ENCODE measurements at regions not wholly inside any gene's neighbourhood (a gene's known extent, or its start where the extent isn't known, plus 50 kb on each side); places are given as distances from the start of the nearest gene placed in this dataset.

GRCh38 chr10:107733328-107734130, 569.0 kb upstream of the SORCS1 start:
- no peaks in the 10 kb centered on the region for H3K9me3 ChIP-seq
- no peak overlapping the region for H3K27ac ChIP-seq
- H3K4me3 ChIP-seq, result no peak overlapping the region
- H3K4me1 ChIP-seq (ENCODE audit: insufficient read depth), result no peaks in the 10 kb centered on the region
- no peaks in the 10 kb centered on the region for H3K27me3 ChIP-seq
- 48 to 95% (median 89%) methylated on average over 2 of the region's 2 CpGs for WGBS, 3 donors
- no peaks in the 10 kb centered on the region for H3K36me3 ChIP-seq
- intact Hi-C loops (cut with DNase I), result no loop called here
- TF ChIP-seq CTCF (IDR thresholded peaks at IDR 0.05) (no peak), EP300 (IDR thresholded peaks at IDR 0.05) (no peak), POLR2A (IDR thresholded peaks at IDR 0.05) (no peak)
- no peak for DNase-seq

- Histone ChIP-seq H3K27me3 (no peaks in the 10 kb centered on the region), H3K27ac (no peak overlapping the region), H3K4me3 (no peak overlapping the region), H3K36me3 (no peaks in the 10 kb centered on the region), H3K9me3 (no peaks in the 10 kb centered on the region), H3K4me1 (ENCODE audit: insufficient read depth) (no peaks in the 10 kb centered on the region)
- DNase-seq, result no peak
- TF ChIP-seq EP300 (IDR thresholded peaks at IDR 0.05) (no peak), CTCF (IDR thresholded peaks at IDR 0.05) (no peak), POLR2A (IDR thresholded peaks at IDR 0.05) (no peak)
- intact Hi-C loops (cut with DNase I), result no loop called here
- 88 to 97% (median 92%) methylated on average over 7 of the region's 7 CpGs for WGBS, 3 donors
These were observed 567.5 kb upstream of the SORCS1 start for GRCh38 chr10:107732045-107732444.

GRCh38 chr10:107728807-107729206, 564.3 kb upstream of the SORCS1 start:
- H3K36me3 ChIP-seq, result no peaks in the 10 kb centered on the region
- H3K4me1 ChIP-seq (ENCODE audit: insufficient read depth), result no peaks in the 10 kb centered on the region
- no peaks in the 10 kb centered on the region for H3K9me3 ChIP-seq
- H3K4me3 ChIP-seq, result no peak overlapping the region
- intact Hi-C loops (cut with DNase I), result no loop called here
- TF ChIP-seq POLR2A (IDR thresholded peaks at IDR 0.05), result no peak
- no peak for TF ChIP-seq CTCF (IDR thresholded peaks at IDR 0.05)
- TF ChIP-seq EP300 (IDR thresholded peaks at IDR 0.05), result no peak
- DNase-seq, result no peak
- WGBS, 3 donors, result 63 to 73% (median 72%) methylated on average over 5 of the region's 5 CpGs
- H3K27ac ChIP-seq, result no peak overlapping the region
- H3K27me3 ChIP-seq, result no peaks in the 10 kb centered on the region

- Histone ChIP-seq H3K27me3 (no peaks in the 10 kb centered on the region), H3K4me1 (ENCODE audit: insufficient read depth) (no peaks in the 10 kb centered on the region), H3K9me3 (no peaks in the 10 kb centered on the region), H3K27ac (no peak overlapping the region), H3K36me3 (no peaks in the 10 kb centered on the region), H3K4me3 (no peak overlapping the region)
- no peak for DNase-seq
- TF ChIP-seq CTCF (IDR thresholded peaks at IDR 0.05), result no peak
- no peak for TF ChIP-seq EP300 (IDR thresholded peaks at IDR 0.05)
- TF ChIP-seq POLR2A (IDR thresholded peaks at IDR 0.05), result no peak
- 11% methylated on average over 2 of the region's 2 CpGs for WGBS, 3 donors
- intact Hi-C loops (cut with DNase I), result no loop called here
These were observed 563.3 kb upstream of the SORCS1 start for GRCh38 chr10:107727767-107728317.

Data from ovary (tissue), 7 donors.